Choroid plexus epithelial cell (primary cell): ENCODE measurements at regions not wholly inside any gene's neighbourhood (a gene's known extent, or its start where the extent isn't known, plus 50 kb on each side); places are given as distances from the start of the nearest gene placed in this dataset.
A peak's percentile ranks its signal among the peaks of the same experiment; 100 is the strongest.

Experiments used
- DNase-seq: peaks from one replicate; pipeline ENCODE4 v3.0.0-alpha.2; 2010; ENCODE audit warnings: low read depth
- H3K4me3 ChIP-seq: 2 replicates; pipeline ENCODE4 v1.5.1; 2011; ENCODE audit warnings: low read depth, mild to moderate bottlenecking, control low read depth, low read length, moderate library complexity
- TF ChIP-seq, protein P1 (sequence below): conservative IDR thresholded peaks from 2 replicates; pipeline ENCODE4 v1.5.1; 2011; ENCODE audit warnings: low read depth, mild to moderate bottlenecking, control low read depth, inconsistent platforms, low read length, moderate library complexity

DNA sequence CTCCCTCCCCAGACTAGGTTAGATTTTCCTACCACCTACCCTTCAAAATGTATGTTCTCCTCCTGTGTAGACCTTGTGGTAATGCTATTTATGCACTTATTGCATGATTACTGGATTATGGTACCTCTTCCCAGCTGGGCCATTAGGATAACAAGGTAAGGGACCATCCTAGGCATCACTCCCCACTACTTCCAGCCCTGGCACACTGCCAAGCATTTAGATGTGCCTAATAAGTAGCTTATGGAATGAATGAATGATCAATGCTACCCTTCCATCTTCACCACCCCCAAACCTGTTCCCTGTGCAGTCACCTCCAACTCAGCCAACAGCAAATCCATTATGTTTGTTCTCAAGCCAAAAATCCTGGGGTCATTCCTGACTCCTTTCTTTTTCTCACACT lies 93.4 kb downstream of the C1QL2 start:
- no peak for DNase-seq
- TF ChIP-seq, protein P1, sequence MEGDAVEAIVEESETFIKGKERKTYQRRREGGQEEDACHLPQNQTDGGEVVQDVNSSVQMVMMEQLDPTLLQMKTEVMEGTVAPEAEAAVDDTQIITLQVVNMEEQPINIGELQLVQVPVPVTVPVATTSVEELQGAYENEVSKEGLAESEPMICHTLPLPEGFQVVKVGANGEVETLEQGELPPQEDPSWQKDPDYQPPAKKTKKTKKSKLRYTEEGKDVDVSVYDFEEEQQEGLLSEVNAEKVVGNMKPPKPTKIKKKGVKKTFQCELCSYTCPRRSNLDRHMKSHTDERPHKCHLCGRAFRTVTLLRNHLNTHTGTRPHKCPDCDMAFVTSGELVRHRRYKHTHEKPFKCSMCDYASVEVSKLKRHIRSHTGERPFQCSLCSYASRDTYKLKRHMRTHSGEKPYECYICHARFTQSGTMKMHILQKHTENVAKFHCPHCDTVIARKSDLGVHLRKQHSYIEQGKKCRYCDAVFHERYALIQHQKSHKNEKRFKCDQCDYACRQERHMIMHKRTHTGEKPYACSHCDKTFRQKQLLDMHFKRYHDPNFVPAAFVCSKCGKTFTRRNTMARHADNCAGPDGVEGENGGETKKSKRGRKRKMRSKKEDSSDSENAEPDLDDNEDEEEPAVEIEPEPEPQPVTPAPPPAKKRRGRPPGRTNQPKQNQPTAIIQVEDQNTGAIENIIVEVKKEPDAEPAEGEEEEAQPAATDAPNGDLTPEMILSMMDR, result no peak
- H3K4me3 ChIP-seq, result no peak overlapping the region

- DNase-seq, result peak; percentile 40
- H3K4me3 ChIP-seq, result no peak overlapping the region
- TF ChIP-seq, protein P1, result no peak
These were observed 94.0 kb downstream of the C1QL2 start for GRCh38 chr2:119064567-119064966.

GRCh38 chr2:119063177-119063576 lies 95.4 kb downstream of the C1QL2 start:
- no peak overlapping the region for H3K4me3 ChIP-seq
- TF ChIP-seq, protein P1, result no peak
- DNase-seq, result no peak

DNA sequence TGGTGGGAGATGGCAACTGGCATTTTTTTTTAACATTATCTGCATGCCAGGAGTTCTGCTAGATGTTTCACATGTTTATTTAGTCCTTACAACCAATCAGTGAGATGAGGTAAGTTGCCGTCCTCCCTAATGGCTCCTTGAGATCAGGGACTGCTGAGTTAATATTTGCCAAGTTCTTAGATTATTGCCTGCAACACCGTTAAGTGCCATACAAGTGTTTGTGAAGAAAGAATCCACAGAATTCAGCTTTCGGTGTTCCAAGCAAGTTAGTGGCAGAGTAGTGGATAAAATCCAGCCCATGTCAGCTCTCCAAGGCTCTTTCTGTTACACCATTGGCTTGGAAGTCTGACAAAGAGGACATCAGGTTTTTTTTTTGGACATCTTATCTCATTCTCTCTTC lies 95.9 kb downstream of the C1QL2 start:
- no peak for DNase-seq
- TF ChIP-seq, protein P1, result no peak
- H3K4me3 ChIP-seq, result no peak overlapping the region

DNA sequence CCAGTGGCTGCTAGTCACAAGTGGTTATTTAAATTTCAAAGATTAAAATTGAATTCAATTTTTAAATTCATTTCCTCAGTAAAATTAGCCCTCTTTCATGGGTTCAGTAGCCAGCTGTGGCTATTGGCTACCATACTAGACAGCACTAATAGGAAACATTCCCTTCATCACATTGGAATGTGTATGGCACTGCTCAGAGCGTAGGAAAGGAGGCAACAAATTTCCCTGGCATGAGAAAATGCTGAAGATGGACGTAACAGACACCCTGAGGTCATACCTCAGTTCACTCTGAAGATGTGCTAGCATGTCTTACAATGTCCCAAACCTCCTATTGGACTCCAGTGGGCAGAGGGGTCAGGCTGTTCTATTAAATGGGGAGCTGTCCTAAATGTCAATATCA lies 96.4 kb downstream of the C1QL2 start:
- TF ChIP-seq, protein P1, result no peak
- DNase-seq, result no peak
- no peak overlapping the region for H3K4me3 ChIP-seq

DNA sequence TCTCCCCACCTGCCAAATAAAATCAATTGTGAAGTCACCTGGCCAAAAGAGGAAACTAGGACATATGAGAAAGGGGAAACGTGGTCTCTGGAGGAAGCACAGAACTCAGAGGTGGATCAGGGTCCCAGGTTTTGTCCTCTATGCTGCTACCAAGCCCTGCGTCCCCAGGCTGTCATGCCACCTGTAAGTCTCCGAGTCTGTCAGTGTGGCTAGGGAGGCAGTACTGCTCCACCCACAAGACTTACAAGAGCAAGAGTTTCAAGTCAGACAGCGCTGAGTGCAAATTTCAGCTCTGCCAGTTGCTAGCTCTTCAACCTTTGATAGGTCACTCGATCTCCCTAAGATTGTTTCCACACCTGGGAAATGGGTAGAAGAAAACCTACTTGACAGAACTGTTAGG lies 98.6 kb downstream of the C1QL2 start:
- DNase-seq, result no peak
- no peak overlapping the region for H3K4me3 ChIP-seq
- TF ChIP-seq, protein P1, result no peak

- no peak for DNase-seq
- no peak overlapping the region for H3K4me3 ChIP-seq
- TF ChIP-seq, protein P1, result no peak
These were observed 99.3 kb downstream of the C1QL2 start for GRCh38 chr2:119059287-119059686.
